ENCODE measurements at regions not wholly inside any gene's neighbourhood (a gene's known extent, or its start where the extent isn't known, plus 50 kb on each side); places are given as distances from the start of the nearest gene placed in this dataset.

DNA sequence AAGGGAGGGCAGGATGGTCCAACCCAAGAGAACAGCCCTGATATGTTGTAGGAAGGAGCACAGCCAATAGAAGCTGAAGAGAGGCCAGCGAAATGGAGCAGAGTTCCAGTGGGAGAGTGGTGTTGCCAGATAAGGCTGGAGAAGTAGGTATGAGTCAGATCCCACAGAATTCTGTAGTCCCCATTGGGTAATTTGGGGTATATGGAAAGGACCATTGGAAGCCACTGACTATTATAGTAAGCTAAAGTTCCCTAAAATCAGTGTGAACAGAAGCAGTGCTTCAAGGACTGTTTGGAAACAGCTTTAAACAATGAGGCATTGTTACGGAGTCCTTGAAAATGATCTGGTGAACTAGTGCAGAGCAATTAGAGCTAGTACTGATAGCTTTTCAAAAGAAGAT, 63.0 kb downstream of the DISP1 start:
- TF ChIP-seq, protein P1, sequence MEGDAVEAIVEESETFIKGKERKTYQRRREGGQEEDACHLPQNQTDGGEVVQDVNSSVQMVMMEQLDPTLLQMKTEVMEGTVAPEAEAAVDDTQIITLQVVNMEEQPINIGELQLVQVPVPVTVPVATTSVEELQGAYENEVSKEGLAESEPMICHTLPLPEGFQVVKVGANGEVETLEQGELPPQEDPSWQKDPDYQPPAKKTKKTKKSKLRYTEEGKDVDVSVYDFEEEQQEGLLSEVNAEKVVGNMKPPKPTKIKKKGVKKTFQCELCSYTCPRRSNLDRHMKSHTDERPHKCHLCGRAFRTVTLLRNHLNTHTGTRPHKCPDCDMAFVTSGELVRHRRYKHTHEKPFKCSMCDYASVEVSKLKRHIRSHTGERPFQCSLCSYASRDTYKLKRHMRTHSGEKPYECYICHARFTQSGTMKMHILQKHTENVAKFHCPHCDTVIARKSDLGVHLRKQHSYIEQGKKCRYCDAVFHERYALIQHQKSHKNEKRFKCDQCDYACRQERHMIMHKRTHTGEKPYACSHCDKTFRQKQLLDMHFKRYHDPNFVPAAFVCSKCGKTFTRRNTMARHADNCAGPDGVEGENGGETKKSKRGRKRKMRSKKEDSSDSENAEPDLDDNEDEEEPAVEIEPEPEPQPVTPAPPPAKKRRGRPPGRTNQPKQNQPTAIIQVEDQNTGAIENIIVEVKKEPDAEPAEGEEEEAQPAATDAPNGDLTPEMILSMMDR (conservative IDR thresholded peaks at IDR 0.05; ENCODE audit: low read depth, low read length): no peak
- no peak for TF ChIP-seq EZH2 (IDR thresholded peaks at IDR 0.05; ENCODE audit: low read length, unreplicated experiment)

Data from PC-3 (cell line).